Breast epithelium (tissue), 4 donors: ENCODE measurements at regions not wholly inside any gene's neighbourhood (a gene's known extent, or its start where the extent isn't known, plus 50 kb on each side); places are given as distances from the start of the nearest gene placed in this dataset.
"Not testable (repeated sequence)": the region's sequence is repeated elsewhere in the genome, so short reads cannot be mapped to it uniquely, and the experiment has no call there.

Experiments
- DNase-seq, 2 donors: peaks; one replicate each; pipeline ENCODE4 v3.0.0-alpha.2; 2019; ENCODE audit warnings: low spot score in 2 of 2
- H3K27ac ChIP-seq, 2 donors: fragments of 200-600 bp; sonication (generic) in 1 of 2; one replicate each; pipeline ENCODE4 v1.5.1; 2016 to 2019; ENCODE audit warnings: mild to moderate bottlenecking in 1 of 2
- H3K27me3 ChIP-seq, 2 donors: fragments of 200-600 bp; sonication (generic) in 1 of 2; one replicate each; pipeline versions ENCODE4 v1.5.1 to v1.6.0; 2017 to 2019; ENCODE audit warnings: control low read depth in 1 of 2, mild to moderate bottlenecking in 1 of 2
- H3K36me3 ChIP-seq: fragments of 200-600 bp; one replicate; pipeline ENCODE4 v1.5.1; 2019
- H3K4me1 ChIP-seq, 2 donors: fragments of 200-600 bp; sonication (generic); one replicate each; pipeline ENCODE4 v1.5.1; 2016 to 2019; ENCODE audit warnings: control low read depth in 1 of 2
- H3K4me3 ChIP-seq, 3 donors: fragments of 200-600 bp; sonication (generic); 1 replicate in 2 of 3; 2 replicates in 1 of 3; pipeline ENCODE4 v1.5.1; 2016 to 2019; ENCODE audit warnings: mild to moderate bottlenecking in 3 of 3, moderate library complexity in 2 of 3
- H3K9me3 ChIP-seq, 2 donors: fragments of 200-600 bp; sonication (generic) in 1 of 2; one replicate each; pipeline ENCODE4 v1.5.1; 2016 to 2019; ENCODE audit warnings: control low read depth in 1 of 2
- CTCF ChIP-seq, 3 donors: fragments of 450-650 bp; IDR thresholded peaks; one replicate each; pipeline ENCODE4 v1.5.1; 2016 to 2017; ENCODE audit warnings: antibody characterized with exemption in 3 of 3, mild to moderate bottlenecking in 3 of 3, moderate library complexity in 3 of 3
- POLR2A ChIP-seq: fragments of 450-650 bp; IDR thresholded peaks from one replicate; pipeline ENCODE4 v1.6.1; 2016; ENCODE audit warnings: antibody characterized with exemption, mild to moderate bottlenecking, moderate library complexity
- POLR2AphosphoS5 ChIP-seq, 3 donors: sonication (generic); formaldehyde crosslinking; IDR thresholded peaks; one replicate each; pipeline ENCODE4 v1.6.1; 2017; ENCODE audit warnings: antibody characterized with exemption in 3 of 3
- intact Hi-C: fragments of 100-400 bp; cut with DNase I; formaldehyde crosslinking; loops from one replicate; pipeline ENCODE4 v1.15.1; 2023; ENCODE audit warnings: low total_unique reads

DNA sequence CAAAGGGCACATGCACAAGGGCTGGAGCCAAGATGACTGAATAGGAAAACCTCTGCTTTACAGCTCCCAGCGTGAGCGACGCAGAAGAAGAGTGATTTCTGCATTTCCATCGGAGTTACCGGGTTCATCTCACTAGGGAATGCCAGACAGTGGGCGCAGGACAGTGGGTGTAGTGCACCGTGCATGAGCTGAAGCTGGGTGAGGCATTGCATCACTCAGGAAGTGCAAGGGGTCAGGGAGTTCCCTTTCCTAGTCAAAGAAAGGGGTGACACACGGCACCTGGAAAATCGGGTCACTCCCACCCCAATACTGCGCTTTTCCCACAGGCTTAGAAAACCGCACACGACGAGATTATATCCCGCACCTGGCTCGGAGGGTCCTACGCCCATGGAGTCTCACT, 64.5 kb upstream of the HTR1E start:
- H3K4me1 ChIP-seq, H3K36me3 ChIP-seq: not testable (repeated sequence)
- peaks cover 10 to 37% of the 10 kb centered on the region in 2 donors for H3K9me3 ChIP-seq

DNA sequence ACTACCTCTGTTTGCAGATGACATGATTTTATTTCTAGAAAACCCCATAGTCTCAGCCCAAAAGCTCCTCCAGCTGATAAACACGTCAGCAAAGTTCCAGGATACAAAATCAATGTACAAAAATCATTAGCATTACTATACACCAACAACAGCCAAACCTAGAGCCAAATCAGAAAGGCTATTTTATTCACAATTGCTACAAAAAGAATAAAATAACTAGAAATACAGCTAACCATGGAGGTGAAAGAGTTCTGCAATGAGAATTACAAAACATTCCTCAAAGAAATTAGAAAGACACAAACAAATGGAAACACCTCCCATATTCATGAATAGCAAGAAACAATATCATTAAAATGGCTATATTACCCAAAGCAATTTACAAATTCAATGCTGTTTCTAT, 65.6 kb upstream of the HTR1E start:
- Histone ChIP-seq H3K36me3 (no peaks in the 10 kb centered on the region), H3K9me3 (peaks cover 17 to 37% of the 10 kb centered on the region in 2 donors), H3K4me1 (no peaks in the 10 kb centered on the region), H3K27me3 (no peaks in the 10 kb centered on the region), H3K27ac (no peak overlapping the region), H3K4me3 (no peak overlapping the region)
- TF ChIP-seq POLR2AphosphoS5 (IDR thresholded peaks at IDR 0.05) (no peak), POLR2A (no peak), CTCF (IDR thresholded peaks at IDR 0.05) (no peak)
- intact Hi-C loops: no loop called here
- DNase-seq: no peak

More for the DNA sequence above, 64.5 kb upstream of the HTR1E start:
- H3K27me3 ChIP-seq, H3K27ac ChIP-seq, intact Hi-C loops, H3K4me3 ChIP-seq, DNase-seq: not testable (repeated sequence)

DNA sequence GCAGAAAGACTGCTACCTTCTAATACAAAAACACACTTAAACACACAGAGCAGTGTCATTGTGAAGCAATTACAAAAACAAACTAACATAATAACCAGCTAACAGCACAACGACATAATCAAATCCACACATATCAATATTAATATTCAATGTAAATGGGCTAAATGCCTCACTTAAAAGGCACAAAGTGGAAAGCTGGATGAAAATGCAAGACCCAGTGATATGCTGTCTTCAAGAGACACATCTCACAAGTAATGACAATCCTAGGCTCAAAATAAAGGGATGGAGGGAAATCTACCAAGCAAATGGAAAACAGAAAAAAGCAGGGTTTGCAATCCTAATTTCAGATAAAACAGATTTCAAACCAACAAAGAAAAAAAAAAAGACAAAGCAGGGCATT, 67.8 kb upstream of the HTR1E start:
- intact Hi-C loops: no loop called here
- Histone ChIP-seq H3K27me3 (no peaks in the 10 kb centered on the region), H3K9me3 (peaks cover 17 to 44% of the 10 kb centered on the region in 2 donors), H3K4me1 (no peaks in the 10 kb centered on the region), H3K36me3 (no peaks in the 10 kb centered on the region), H3K4me3 (no peak overlapping the region), H3K27ac (no peak overlapping the region)
- no peak for DNase-seq
- no peak for TF ChIP-seq POLR2A
- no peak for TF ChIP-seq CTCF (IDR thresholded peaks at IDR 0.05)
- no peak for TF ChIP-seq POLR2AphosphoS5 (IDR thresholded peaks at IDR 0.05)

GRCh38 chr6:86859513-86859912, 77.8 kb upstream of the HTR1E start:
- no peak for DNase-seq
- no peak for TF ChIP-seq POLR2AphosphoS5 (IDR thresholded peaks at IDR 0.05)
- TF ChIP-seq POLR2A: no peak
- TF ChIP-seq CTCF (IDR thresholded peaks at IDR 0.05): no peak
- H3K27ac ChIP-seq: no peak overlapping the region
- H3K4me3 ChIP-seq: no peak overlapping the region
- no peaks in the 10 kb centered on the region for H3K9me3 ChIP-seq
- intact Hi-C loops: no loop called here
- no peaks in the 10 kb centered on the region for H3K4me1 ChIP-seq
- no peaks in the 10 kb centered on the region for H3K27me3 ChIP-seq
- no peaks in the 10 kb centered on the region for H3K36me3 ChIP-seq

- H3K27ac ChIP-seq: no peak overlapping the region
- H3K4me3 ChIP-seq: no peak overlapping the region
- no peaks in the 10 kb centered on the region for H3K4me1 ChIP-seq
- H3K9me3 ChIP-seq: no peaks in the 10 kb centered on the region
- intact Hi-C loops: no loop called here
- DNase-seq: no peak
- no peaks in the 10 kb centered on the region for H3K36me3 ChIP-seq
- TF ChIP-seq POLR2A: no peak
- no peak for TF ChIP-seq CTCF (IDR thresholded peaks at IDR 0.05)
- no peak for TF ChIP-seq POLR2AphosphoS5 (IDR thresholded peaks at IDR 0.05)
- H3K27me3 ChIP-seq: no peaks in the 10 kb centered on the region
These were observed 78.4 kb upstream of the HTR1E start for GRCh38 chr6:86858970-86859369.

- Histone ChIP-seq H3K27me3 (no peaks in the 10 kb centered on the region), H3K4me1 (no peaks in the 10 kb centered on the region), H3K4me3 (no peak overlapping the region), H3K36me3 (no peaks in the 10 kb centered on the region), H3K27ac (no peak overlapping the region), H3K9me3 (no peaks in the 10 kb centered on the region)
- DNase-seq: no peak
- TF ChIP-seq POLR2A (no peak), POLR2AphosphoS5 (IDR thresholded peaks at IDR 0.05) (no peak), CTCF (IDR thresholded peaks at IDR 0.05) (no peak)
- intact Hi-C loops: no loop called here
These were observed 79.5 kb upstream of the HTR1E start for GRCh38 chr6:86857783-86858182.
